ENCODE measurements at regions not wholly inside any gene's neighbourhood (a gene's known extent, or its start where the extent isn't known, plus 50 kb on each side); places are given as distances from the start of the nearest gene placed in this dataset.

DNA sequence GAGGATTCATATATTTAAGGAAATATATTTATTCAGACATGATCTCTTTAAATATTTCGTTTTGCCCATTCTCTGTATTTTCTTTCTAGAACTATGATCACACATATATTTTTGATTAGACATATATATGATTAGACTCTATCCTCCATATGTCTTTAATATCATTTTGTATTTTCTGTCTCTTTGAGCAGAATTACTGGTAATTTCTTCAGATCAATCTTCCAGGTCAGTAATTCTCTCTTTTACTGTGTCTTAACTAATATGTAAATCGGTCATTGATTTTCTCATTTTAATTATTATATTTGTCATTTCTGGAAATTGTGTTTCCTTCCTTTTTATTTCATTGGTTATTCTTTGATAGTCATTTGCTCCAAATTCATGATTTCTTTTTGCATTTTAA, 586.2 kb downstream of the NR2F2 start:
- H3K27ac ChIP-seq (ENCODE audit: low read depth, low read length): no peak overlapping the region
- H3K36me3 ChIP-seq (ENCODE audit: control insufficient read depth in 5 of 5, insufficient read depth in 5 of 5, low read length in 5 of 5): no peaks in the 10 kb centered on the region
- peaks cover 8 to 29% (median 23%) of the 10 kb centered on the region in 5 donors for H3K9me3 ChIP-seq (ENCODE audit: control insufficient read depth in 5 of 5, low read length in 5 of 5)
- H3K9ac ChIP-seq (ENCODE audit: low read length in 5 of 5): no peak overlapping the region
- no peaks in the 10 kb centered on the region for H3K27me3 ChIP-seq (ENCODE audit: control insufficient read depth in 5 of 5, insufficient read depth in 4 of 5, low read length in 5 of 5)
- H3K4me3 ChIP-seq (ENCODE audit: low read depth in 1 of 5, low read length in 5 of 5): no peak overlapping the region
- no peaks in the 10 kb centered on the region for H3K4me1 ChIP-seq (ENCODE audit: control insufficient read depth in 5 of 5, insufficient read depth in 5 of 5, low read length in 5 of 5)

DNA sequence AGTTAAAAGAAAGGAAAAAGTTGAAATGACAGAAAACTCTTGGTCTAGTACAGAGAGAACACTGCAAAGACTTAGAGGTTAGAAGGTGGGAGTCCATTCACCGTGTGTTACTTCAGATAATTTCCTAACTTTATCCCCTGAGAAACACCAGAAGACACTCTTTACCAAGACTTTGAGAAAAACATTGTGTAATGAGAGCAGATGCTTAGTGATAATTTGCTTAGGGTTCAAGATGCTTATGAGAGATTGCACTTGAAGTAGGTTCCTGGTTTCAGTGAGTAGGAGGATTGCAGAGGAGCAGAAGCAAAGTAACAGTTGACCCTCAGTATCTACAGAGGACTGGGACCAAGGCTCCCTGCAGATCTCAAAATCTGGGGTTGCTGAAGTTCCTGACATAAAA, 594.1 kb downstream of the NR2F2 start:
- Histone ChIP-seq H3K27ac (ENCODE audit: low read depth, low read length) (no peak overlapping the region), H3K36me3 (ENCODE audit: control insufficient read depth in 5 of 5, insufficient read depth in 5 of 5, low read length in 5 of 5) (no peaks in the 10 kb centered on the region), H3K9me3 (ENCODE audit: control insufficient read depth in 5 of 5, low read length in 5 of 5) (peaks cover 0 to 2% (median 0%) of the 10 kb centered on the region in 5 donors), H3K4me3 (ENCODE audit: low read depth in 1 of 5, low read length in 5 of 5) (no peak overlapping the region), H3K27me3 (ENCODE audit: control insufficient read depth in 5 of 5, insufficient read depth in 4 of 5, low read length in 5 of 5) (no peaks in the 10 kb centered on the region), H3K9ac (ENCODE audit: low read length in 5 of 5) (no peak overlapping the region), H3K4me1 (ENCODE audit: control insufficient read depth in 5 of 5, insufficient read depth in 5 of 5, low read length in 5 of 5) (no peaks in the 10 kb centered on the region)

DNA sequence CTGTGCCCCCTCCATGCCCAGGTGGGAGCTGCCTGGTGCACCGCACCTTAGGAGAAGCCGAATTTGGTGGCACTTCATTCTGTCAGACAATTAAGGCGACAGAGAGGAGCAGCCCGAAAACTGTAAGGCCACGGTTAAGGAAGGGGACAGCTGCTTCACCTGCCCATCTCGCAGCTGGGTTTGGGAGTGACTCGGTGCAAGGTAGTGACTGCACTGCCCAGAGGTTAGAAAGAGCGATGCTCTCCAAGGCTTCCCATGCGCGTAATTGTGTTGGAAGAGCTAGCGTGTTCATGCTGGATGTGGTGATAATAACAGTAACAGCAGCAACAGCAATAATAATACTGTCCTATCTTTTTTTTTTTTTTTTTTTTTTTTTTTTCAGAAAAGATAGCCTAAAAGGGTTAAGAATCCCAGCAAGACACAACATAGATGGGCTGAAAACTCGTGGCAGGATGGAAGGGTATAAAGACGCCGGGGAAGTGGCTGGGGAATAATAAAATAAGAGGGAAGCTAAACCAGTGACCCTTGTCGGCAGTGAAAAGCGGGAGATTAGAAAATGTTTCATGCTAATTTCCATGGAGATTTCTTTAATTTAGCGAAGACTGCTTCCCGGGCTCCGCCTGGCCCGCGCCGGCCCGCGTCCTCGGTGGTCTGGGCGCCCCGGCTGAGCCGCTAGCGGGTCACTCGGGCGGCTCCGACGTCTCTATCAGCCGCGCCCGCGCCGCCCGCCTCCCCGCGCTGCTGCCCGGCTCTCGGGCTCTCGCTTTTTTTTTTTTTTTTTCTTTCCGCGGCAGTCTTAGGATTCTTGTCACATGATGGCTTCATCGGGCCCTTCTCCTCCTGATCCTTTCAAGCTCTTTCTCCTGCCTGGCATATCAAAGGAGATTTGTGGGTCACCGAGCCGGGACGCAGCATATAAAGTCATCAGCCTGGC, 617.1 kb downstream of the NR2F2 start:
- peak overlapping the region in 1 of 5 donors; percentile 19 for H3K4me3 ChIP-seq (ENCODE audit: low read depth in 1 of 5, low read length in 5 of 5)

DNA sequence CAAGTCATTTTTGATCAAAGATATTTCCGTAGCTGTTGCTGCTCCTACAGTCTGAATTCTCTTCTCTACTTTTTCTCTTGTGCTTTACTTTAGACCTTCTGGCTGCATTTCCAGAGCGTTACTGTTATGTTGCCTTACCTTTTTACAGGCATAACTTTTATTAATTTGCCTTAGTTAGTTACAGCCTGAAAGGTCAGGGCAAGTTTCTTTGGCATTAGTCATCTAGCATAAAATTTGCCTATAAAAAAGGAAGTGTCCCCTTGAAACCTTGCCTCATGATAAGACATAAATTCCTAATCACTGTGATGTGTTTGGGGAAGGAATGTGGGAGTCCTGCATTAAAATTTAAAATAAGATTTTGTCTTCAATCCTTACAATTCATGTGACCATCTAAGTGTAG, 618.5 kb downstream of the NR2F2 start:
- Histone ChIP-seq H3K27ac (ENCODE audit: low read depth, low read length) (no peak overlapping the region), H3K36me3 (ENCODE audit: control insufficient read depth in 5 of 5, insufficient read depth in 5 of 5, low read length in 5 of 5) (no peaks in the 10 kb centered on the region), H3K27me3 (ENCODE audit: control insufficient read depth in 5 of 5, insufficient read depth in 4 of 5, low read length in 5 of 5) (peaks cover 6 to 15% (median 8%) of the 10 kb centered on the region in 5 donors), H3K4me1 (ENCODE audit: control insufficient read depth in 5 of 5, insufficient read depth in 5 of 5, low read length in 5 of 5) (peaks cover 0 to 6% (median 0%) of the 10 kb centered on the region in 5 donors), H3K4me3 (ENCODE audit: low read depth in 1 of 5, low read length in 5 of 5) (no peak overlapping the region), H3K9me3 (ENCODE audit: control insufficient read depth in 5 of 5, low read length in 5 of 5) (no peaks in the 10 kb centered on the region), H3K9ac (ENCODE audit: low read length in 5 of 5) (no peak overlapping the region)

More for the DNA sequence above, 617.1 kb downstream of the NR2F2 start:
- Histone ChIP-seq H3K36me3 (ENCODE audit: control insufficient read depth in 5 of 5, insufficient read depth in 5 of 5, low read length in 5 of 5) (no peaks in the 10 kb centered on the region), H3K27ac (ENCODE audit: low read depth, low read length) (no peak overlapping the region), H3K27me3 (ENCODE audit: control insufficient read depth in 5 of 5, insufficient read depth in 4 of 5, low read length in 5 of 5) (peaks cover 6 to 15% (median 8%) of the 10 kb centered on the region in 5 donors), H3K9me3 (ENCODE audit: control insufficient read depth in 5 of 5, low read length in 5 of 5) (no peaks in the 10 kb centered on the region), H3K9ac (ENCODE audit: low read length in 5 of 5) (no peak overlapping the region), H3K4me1 (ENCODE audit: control insufficient read depth in 5 of 5, insufficient read depth in 5 of 5, low read length in 5 of 5) (peaks cover 0 to 6% (median 0%) of the 10 kb centered on the region in 5 donors)

DNA sequence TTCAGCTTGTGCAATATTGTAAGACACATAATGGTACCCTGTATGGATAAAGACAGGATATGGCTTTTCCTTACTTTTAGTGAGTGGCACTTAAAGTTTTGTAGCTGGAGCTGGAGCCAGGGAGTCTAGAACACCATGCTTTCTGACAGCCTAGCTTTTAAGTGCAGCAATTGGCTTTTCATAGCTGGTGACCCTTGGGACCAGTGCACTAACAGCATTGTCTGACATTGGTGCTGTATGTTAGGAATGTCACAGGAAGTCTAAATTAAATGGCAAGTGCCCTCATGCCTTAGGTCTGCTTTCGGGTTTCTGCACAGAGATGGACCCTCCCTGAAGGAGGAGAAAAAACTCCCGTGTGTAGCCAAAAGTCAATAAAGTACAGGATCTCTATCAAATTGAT, 628.2 kb downstream of the NR2F2 start:
- peaks cover 0 to 4% (median 0%) of the 10 kb centered on the region in 5 donors for H3K27me3 ChIP-seq (ENCODE audit: control insufficient read depth in 5 of 5, insufficient read depth in 4 of 5, low read length in 5 of 5)
- no peak overlapping the region for H3K9ac ChIP-seq (ENCODE audit: low read length in 5 of 5)
- H3K4me1 ChIP-seq (ENCODE audit: control insufficient read depth in 5 of 5, insufficient read depth in 5 of 5, low read length in 5 of 5): no peaks in the 10 kb centered on the region
- H3K9me3 ChIP-seq (ENCODE audit: control insufficient read depth in 5 of 5, low read length in 5 of 5): no peaks in the 10 kb centered on the region
- H3K36me3 ChIP-seq (ENCODE audit: control insufficient read depth in 5 of 5, insufficient read depth in 5 of 5, low read length in 5 of 5): no peaks in the 10 kb centered on the region
- no peak overlapping the region for H3K4me3 ChIP-seq (ENCODE audit: low read depth in 1 of 5, low read length in 5 of 5)
- no peak overlapping the region for H3K27ac ChIP-seq (ENCODE audit: low read depth, low read length)

DNA sequence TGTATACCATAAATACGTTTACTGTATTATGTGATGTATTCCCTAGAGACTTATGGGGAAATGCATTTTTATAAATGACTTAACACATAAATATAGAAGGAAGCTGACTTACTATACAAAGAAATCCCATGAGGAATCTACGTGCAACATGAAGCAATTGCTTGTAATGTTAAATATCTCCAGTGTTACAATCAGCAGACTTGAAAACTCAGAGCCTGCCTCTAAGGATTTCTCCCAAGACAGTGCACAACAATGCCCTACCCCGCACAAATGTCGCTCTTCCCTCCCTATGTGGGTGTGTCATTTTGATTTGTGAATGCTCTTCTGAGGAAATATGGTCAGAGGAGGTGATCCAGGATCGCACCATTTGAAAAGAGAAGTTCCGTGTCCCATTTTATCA, 629.0 kb downstream of the NR2F2 start:
- Histone ChIP-seq H3K9me3 (ENCODE audit: control insufficient read depth in 5 of 5, low read length in 5 of 5) (no peaks in the 10 kb centered on the region), H3K4me1 (ENCODE audit: control insufficient read depth in 5 of 5, insufficient read depth in 5 of 5, low read length in 5 of 5) (no peaks in the 10 kb centered on the region), H3K36me3 (ENCODE audit: control insufficient read depth in 5 of 5, insufficient read depth in 5 of 5, low read length in 5 of 5) (no peaks in the 10 kb centered on the region), H3K9ac (ENCODE audit: low read length in 5 of 5) (no peak overlapping the region), H3K27me3 (ENCODE audit: control insufficient read depth in 5 of 5, insufficient read depth in 4 of 5, low read length in 5 of 5) (peaks cover 0 to 4% (median 0%) of the 10 kb centered on the region in 5 donors), H3K27ac (ENCODE audit: low read depth, low read length) (no peak overlapping the region), H3K4me3 (ENCODE audit: low read depth in 1 of 5, low read length in 5 of 5) (no peak overlapping the region)

DNA sequence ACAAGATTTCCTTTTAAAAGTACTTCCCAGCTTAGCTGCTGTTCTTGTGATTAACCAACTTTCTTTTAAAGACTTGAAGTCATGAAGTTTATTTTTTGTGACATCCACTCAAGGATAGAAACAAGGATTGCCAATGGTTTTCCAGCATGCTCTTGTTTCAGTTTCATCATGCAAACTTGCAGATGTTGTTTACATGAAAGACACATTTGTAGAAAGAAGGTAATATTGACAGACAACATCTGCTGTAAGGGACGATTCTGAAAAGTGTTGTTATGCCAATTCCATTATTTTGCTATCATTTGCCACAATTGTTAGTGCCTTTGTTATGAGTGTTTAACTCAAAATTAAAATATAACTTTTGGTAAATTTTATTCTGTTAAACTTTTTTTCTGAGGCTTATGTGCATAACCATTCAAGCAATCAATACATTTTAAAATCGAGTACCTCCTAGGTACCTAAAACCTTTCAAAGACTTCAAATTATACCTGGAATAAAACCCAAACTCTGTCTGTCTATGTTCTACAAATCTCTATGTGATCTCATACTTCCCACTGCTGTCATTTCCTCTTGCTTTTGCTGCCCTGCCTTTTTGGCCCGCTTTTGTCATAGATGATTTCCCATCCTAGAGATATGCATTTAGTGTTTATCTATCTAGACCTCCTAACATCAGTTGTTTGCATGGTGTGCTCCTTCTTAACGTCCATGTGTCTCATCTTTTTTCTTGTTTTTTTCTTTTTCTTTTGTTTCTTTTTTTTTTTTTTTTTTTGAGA, 630.4 kb downstream of the NR2F2 start:
- no peak overlapping the region for H3K27ac ChIP-seq (ENCODE audit: low read depth, low read length)
- H3K36me3 ChIP-seq (ENCODE audit: control insufficient read depth in 5 of 5, insufficient read depth in 5 of 5, low read length in 5 of 5): no peaks in the 10 kb centered on the region
- no peak overlapping the region for H3K4me3 ChIP-seq (ENCODE audit: low read depth in 1 of 5, low read length in 5 of 5)
- no peak overlapping the region for H3K9ac ChIP-seq (ENCODE audit: low read length in 5 of 5)
- peaks cover 0 to 4% (median 0%) of the 10 kb centered on the region in 5 donors for H3K27me3 ChIP-seq (ENCODE audit: control insufficient read depth in 5 of 5, insufficient read depth in 4 of 5, low read length in 5 of 5)
- no peaks in the 10 kb centered on the region for H3K9me3 ChIP-seq (ENCODE audit: control insufficient read depth in 5 of 5, low read length in 5 of 5)
- H3K4me1 ChIP-seq (ENCODE audit: control insufficient read depth in 5 of 5, insufficient read depth in 5 of 5, low read length in 5 of 5): no peaks in the 10 kb centered on the region

DNA sequence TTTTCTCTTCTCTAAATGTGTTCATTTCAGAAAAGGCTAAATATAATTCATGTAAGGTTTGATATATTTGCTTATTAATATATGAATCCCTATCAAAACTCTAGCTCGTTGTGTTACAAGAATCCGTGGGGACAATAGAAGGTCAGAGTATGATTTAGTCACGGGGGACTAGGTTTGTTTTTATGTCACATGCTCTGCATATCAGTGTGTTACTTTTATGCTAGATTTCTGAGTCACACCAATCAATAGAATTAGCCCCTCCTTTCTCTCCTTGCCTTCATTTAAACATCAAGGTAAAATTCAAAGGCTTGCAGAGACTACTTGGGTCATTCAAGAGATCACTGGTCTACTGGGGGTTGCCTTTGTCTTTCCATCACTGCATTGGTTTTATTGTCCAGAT, 636.1 kb downstream of the NR2F2 start:
- Histone ChIP-seq H3K4me3 (ENCODE audit: low read depth in 1 of 5, low read length in 5 of 5) (no peak overlapping the region), H3K27me3 (ENCODE audit: control insufficient read depth in 5 of 5, insufficient read depth in 4 of 5, low read length in 5 of 5) (no peaks in the 10 kb centered on the region), H3K9ac (ENCODE audit: low read length in 5 of 5) (no peak overlapping the region), H3K27ac (ENCODE audit: low read depth, low read length) (no peak overlapping the region), H3K9me3 (ENCODE audit: control insufficient read depth in 5 of 5, low read length in 5 of 5) (no peaks in the 10 kb centered on the region), H3K4me1 (ENCODE audit: control insufficient read depth in 5 of 5, insufficient read depth in 5 of 5, low read length in 5 of 5) (peaks cover 0 to 2% (median 0%) of the 10 kb centered on the region in 5 donors), H3K36me3 (ENCODE audit: control insufficient read depth in 5 of 5, insufficient read depth in 5 of 5, low read length in 5 of 5) (no peaks in the 10 kb centered on the region)

DNA sequence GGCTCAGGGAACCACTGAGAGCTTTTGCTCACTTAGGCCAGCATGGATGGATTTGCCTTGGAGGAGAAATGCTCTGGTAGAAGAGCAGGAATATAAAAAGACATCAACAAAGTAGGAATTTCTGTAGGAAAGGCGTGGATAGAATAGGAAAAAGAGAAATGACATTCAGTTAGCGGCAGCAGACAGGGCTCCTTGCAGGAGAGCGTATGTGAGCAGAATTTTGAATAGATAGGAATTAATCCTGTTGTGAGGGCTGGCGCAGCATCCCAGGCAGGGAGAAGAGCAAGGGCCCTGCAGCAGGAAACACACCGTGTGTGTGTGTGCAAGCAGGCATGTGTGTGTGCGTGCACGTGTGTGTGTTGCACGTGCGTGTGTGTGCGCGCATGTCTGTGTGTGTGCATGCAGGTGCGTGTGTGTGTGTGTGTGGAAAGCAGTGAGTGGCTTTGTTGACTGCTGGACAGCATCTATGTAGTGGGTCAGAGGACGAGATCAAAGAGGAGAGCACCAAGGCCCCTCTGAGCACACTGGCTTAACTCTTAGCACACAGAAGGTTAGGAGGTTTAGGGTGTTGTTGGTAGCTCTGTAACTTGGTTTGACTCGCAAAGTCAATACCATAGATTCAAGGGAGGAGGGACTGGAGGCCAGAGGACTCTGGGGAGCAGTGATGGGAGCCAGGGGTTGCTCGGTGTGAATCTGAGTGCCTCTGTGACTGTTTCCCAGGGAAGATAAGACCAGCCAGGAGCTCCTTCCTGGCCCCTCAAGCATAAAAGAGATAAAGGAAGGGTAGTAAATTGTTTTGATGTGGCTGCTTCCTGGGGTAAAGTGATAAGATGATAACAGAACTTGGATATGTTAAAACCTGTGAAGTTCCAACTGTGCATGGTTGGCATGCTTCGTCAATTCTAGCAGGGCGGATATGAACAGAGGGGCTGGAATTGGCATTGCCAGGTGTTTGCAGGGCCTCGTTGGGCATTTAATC, 639.5 kb downstream of the NR2F2 start:
- no peak overlapping the region for H3K4me3 ChIP-seq (ENCODE audit: low read depth in 1 of 5, low read length in 5 of 5)
- no peaks in the 10 kb centered on the region for H3K27me3 ChIP-seq (ENCODE audit: control insufficient read depth in 5 of 5, insufficient read depth in 4 of 5, low read length in 5 of 5)
- H3K4me1 ChIP-seq (ENCODE audit: control insufficient read depth in 5 of 5, insufficient read depth in 5 of 5, low read length in 5 of 5): peaks cover 0 to 4% (median 0%) of the 10 kb centered on the region in 5 donors
- no peaks in the 10 kb centered on the region for H3K36me3 ChIP-seq (ENCODE audit: control insufficient read depth in 5 of 5, insufficient read depth in 5 of 5, low read length in 5 of 5)
- H3K9me3 ChIP-seq (ENCODE audit: control insufficient read depth in 5 of 5, low read length in 5 of 5): no peaks in the 10 kb centered on the region
- no peak overlapping the region for H3K9ac ChIP-seq (ENCODE audit: low read length in 5 of 5)
- no peak overlapping the region for H3K27ac ChIP-seq (ENCODE audit: low read depth, low read length)
